HepG2 (cell line): ENCODE measurements at regions not wholly inside any gene's neighbourhood (a gene's known extent, or its start where the extent isn't known, plus 50 kb on each side); places are given as distances from the start of the nearest gene placed in this dataset.

Experiments
- CHD2 ChIP-seq: IDR thresholded peaks from 2 replicates; pipeline ENCODE4 v1.6.1; 2011; ENCODE audit warnings: low read depth, low read length, improper control_type of control experiment
- CTCF ChIP-seq: sonication (generic); formaldehyde crosslinking; IDR thresholded peaks from 2 replicates; pipeline ENCODE4 v1.5.0; 2020; ENCODE audit warnings: mild to moderate bottlenecking, missing genetic modification reagents, moderate library complexity
- HDAC6 ChIP-seq: fragments of 200-600 bp; sonication (generic); IDR thresholded peaks from 2 replicates; pipeline ENCODE4 v1.7.0; 2017; ENCODE audit warnings: mild to moderate bottlenecking, antibody characterized with exemption, low read length, low read depth
- KLF9 ChIP-seq: IDR thresholded peaks from 2 replicates; pipeline ENCODE4 v1.6.1; 2016; ENCODE audit warnings: low read depth
- PHF8 ChIP-seq: sonication (generic); formaldehyde crosslinking; IDR thresholded peaks from 2 replicates; pipeline ENCODE4 v1.5.0; 2020; ENCODE audit warnings: missing genetic modification reagents
- PRDM15 ChIP-seq: sonication (generic); formaldehyde crosslinking; IDR thresholded peaks from 2 replicates; pipeline ENCODE4 v1.4.0; 2020; ENCODE audit warnings: missing genetic modification reagents
- TOPORS ChIP-seq: sonication (generic); formaldehyde crosslinking; IDR thresholded peaks from 2 replicates; pipeline ENCODE4 v1.8.0; 2023; ENCODE audit warnings: mild to moderate bottlenecking, missing genetic modification reagents
- ZNF432 ChIP-seq: sonication (generic); formaldehyde crosslinking; IDR thresholded peaks from 2 replicates; pipeline ENCODE4 v1.5.0; 2020; ENCODE audit warnings: missing genetic modification reagents, mild to moderate bottlenecking, borderline replicate concordance
- TF ChIP-seq, protein P1 (sequence below): sonication (generic); formaldehyde crosslinking; conservative IDR thresholded peaks from 2 replicates; pipeline ENCODE4 v1.4.0; 2020; ENCODE audit warnings: missing genetic modification reagents

- TF ChIP-seq HDAC6 (no peak), CTCF (CRISPR knock-in tag) (no peak), PHF8 (no peak), TOPORS (no peak), CHD2 (no peak), KLF9 (CRISPR knock-in tag) (no peak), ZNF432 (CRISPR knock-in tag) (no peak), PRDM15 (no peak)
- TF ChIP-seq, protein P1, sequence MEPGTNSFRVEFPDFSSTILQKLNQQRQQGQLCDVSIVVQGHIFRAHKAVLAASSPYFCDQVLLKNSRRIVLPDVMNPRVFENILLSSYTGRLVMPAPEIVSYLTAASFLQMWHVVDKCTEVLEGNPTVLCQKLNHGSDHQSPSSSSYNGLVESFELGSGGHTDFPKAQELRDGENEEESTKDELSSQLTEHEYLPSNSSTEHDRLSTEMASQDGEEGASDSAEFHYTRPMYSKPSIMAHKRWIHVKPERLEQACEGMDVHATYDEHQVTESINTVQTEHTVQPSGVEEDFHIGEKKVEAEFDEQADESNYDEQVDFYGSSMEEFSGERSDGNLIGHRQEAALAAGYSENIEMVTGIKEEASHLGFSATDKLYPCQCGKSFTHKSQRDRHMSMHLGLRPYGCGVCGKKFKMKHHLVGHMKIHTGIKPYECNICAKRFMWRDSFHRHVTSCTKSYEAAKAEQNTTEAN (CRISPR knock-in tag): no peak
Observed at GRCh38 chr15:81948222-81948621, 97.6 kb downstream of the MEX3B start.
